ENCODE measurements at regions not wholly inside any gene's neighbourhood (a gene's known extent, or its start where the extent isn't known, plus 50 kb on each side); places are given as distances from the start of the nearest gene placed in this dataset.
"Not testable (repeated sequence)": the region's sequence is repeated elsewhere in the genome, so short reads cannot be mapped to it uniquely, and the experiment has no call there.

GRCh38 chr7:54201501-54201900 is 340.7 kb upstream of the VSTM2A start:
- Histone ChIP-seq H3K27me3 (replicated peaks in 1 of 7) (no peaks in the 10 kb centered on the region), H3K4me3 (no peak overlapping the region), H3K36me3 (no peaks in the 10 kb centered on the region), H3K27ac (no peak overlapping the region), H3K9me3 (peaks cover 0 to 49% (median 30%) of the 10 kb centered on the region in 8 donors), H3K4me1 (no peaks in the 10 kb centered on the region)
- DNase-seq = no peak
- TF ChIP-seq POLR2A (IDR thresholded peaks at IDR 0.05) = no peak
- TF ChIP-seq POLR2AphosphoS5 (IDR thresholded peaks at IDR 0.05) = no peak
- TF ChIP-seq CTCF (IDR thresholded peaks at IDR 0.05 in 8 of 11, conservative IDR thresholded peaks at IDR 0.05 in 3 of 11) = no peak
- intact Hi-C loops (cut with DNase I; ENCODE audit: low total_unique reads) = no loop called here

- DNase-seq = no peak
- intact Hi-C loops (cut with DNase I; ENCODE audit: low total_unique reads) = no loop called here
- H3K27me3 ChIP-seq (replicated peaks in 1 of 7) = no peaks in the 10 kb centered on the region
- no peaks in the 10 kb centered on the region for H3K4me1 ChIP-seq
- no peaks in the 10 kb centered on the region for H3K36me3 ChIP-seq
- H3K4me3 ChIP-seq = no peak overlapping the region
- peaks cover 2 to 90% (median 79%) of the 10 kb centered on the region in 8 donors for H3K9me3 ChIP-seq
- WGBS, 5 donors = 60 to 79% (median 68%) methylated on average over 1 of the region's 1 CpG
- TF ChIP-seq POLR2AphosphoS5 (IDR thresholded peaks at IDR 0.05) (no peak), POLR2A (IDR thresholded peaks at IDR 0.05) (no peak), CTCF (IDR thresholded peaks at IDR 0.05 in 8 of 11, conservative IDR thresholded peaks at IDR 0.05 in 3 of 11) (no peak)
- no peak overlapping the region for H3K27ac ChIP-seq
These were observed 326.8 kb upstream of the VSTM2A start for GRCh38 chr7:54215424-54215823.

GRCh38 chr7:54226030-54226429 is 316.1 kb upstream of the VSTM2A start:
- H3K36me3 ChIP-seq; intact Hi-C loops (cut with DNase I; ENCODE audit: low total_unique reads); H3K27me3 ChIP-seq (replicated peaks in 1 of 7); H3K4me1 ChIP-seq; H3K27ac ChIP-seq; H3K9me3 ChIP-seq; H3K4me3 ChIP-seq; DNase-seq: not testable (repeated sequence)

- no peaks in the 10 kb centered on the region for H3K36me3 ChIP-seq
- WGBS, 5 donors = 87 to 99% (median 97%) methylated on average over 6 of the region's 6 CpGs
- H3K4me3 ChIP-seq = no peak overlapping the region
- TF ChIP-seq POLR2AphosphoS5 (IDR thresholded peaks at IDR 0.05) = no peak
- DNase-seq = no peak
- H3K9me3 ChIP-seq = peaks cover 0 to 34% (median 8%) of the 10 kb centered on the region in 8 donors
- no peaks in the 10 kb centered on the region for H3K27me3 ChIP-seq (replicated peaks in 1 of 7)
- no peaks in the 10 kb centered on the region for H3K4me1 ChIP-seq
- H3K27ac ChIP-seq = no peak overlapping the region
- intact Hi-C loops (cut with DNase I; ENCODE audit: low total_unique reads) = loop anchor here (10.0 kb wide), 1 partner anchor 92 kb away; no protein-coding TSS in a partner anchor
These were observed 299.4 kb upstream of the VSTM2A start for GRCh38 chr7:54242776-54243175.

GRCh38 chr7:54245020-54245419 is 297.2 kb upstream of the VSTM2A start:
- Histone ChIP-seq H3K36me3 (no peaks in the 10 kb centered on the region), H3K27me3 (replicated peaks in 1 of 7) (no peaks in the 10 kb centered on the region), H3K4me3 (no peak overlapping the region), H3K4me1 (no peaks in the 10 kb centered on the region), H3K27ac (no peak overlapping the region), H3K9me3 (peaks cover 0 to 34% (median 4%) of the 10 kb centered on the region in 8 donors)
- no peak for DNase-seq
- 74 to 88% (median 78%) methylated on average over 1 of the region's 1 CpG for WGBS, 5 donors
- no peak for TF ChIP-seq POLR2AphosphoS5 (IDR thresholded peaks at IDR 0.05)
- TF ChIP-seq CTCF (IDR thresholded peaks at IDR 0.05 in 8 of 11, conservative IDR thresholded peaks at IDR 0.05 in 3 of 11) = no peak
- TF ChIP-seq POLR2A (IDR thresholded peaks at IDR 0.05) = no peak
- intact Hi-C loops (cut with DNase I; ENCODE audit: low total_unique reads) = loop anchor here (10.0 kb wide), 1 partner anchor 90 kb away; no protein-coding TSS in a partner anchor

All from spleen (tissue), 11 donors.